HK-2 (cell line): ENCODE measurements at regions not wholly inside any gene's neighbourhood (a gene's known extent, or its start where the extent isn't known, plus 50 kb on each side); places are given as distances from the start of the nearest gene placed in this dataset.

Experiments
- DNase-seq: peaks from one replicate; pipeline ENCODE4 v3.0.0-alpha.2; 2018; ENCODE audit not compliant: unreplicated experiment

GRCh38 chr16:65219786-65220185 lies 97.9 kb upstream of the CDH11 start:
- no peak for DNase-seq

DNA sequence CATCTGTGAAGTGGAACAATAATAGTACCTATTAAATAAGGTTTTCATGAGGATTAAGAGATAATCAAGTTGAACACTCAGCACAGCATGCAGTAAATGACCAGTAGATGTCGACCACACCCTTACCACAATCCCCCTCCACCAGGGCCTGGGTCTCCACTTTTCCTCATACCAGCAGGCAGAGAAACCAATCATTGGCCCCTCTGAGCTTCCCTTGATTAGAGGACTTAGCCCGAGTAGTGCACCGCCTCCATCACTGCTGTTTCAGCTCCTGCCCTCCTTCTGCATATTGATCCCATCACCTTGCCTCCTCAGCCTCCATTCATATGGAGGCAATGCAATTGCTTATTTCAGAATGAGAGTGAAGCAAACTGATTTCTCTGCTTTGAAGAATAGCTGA lies 96.5 kb upstream of the CDH11 start:
- no peak for DNase-seq

- DNase-seq, result no peak
These were observed 92.2 kb upstream of the CDH11 start for GRCh38 chr16:65213866-65214595.

DNA sequence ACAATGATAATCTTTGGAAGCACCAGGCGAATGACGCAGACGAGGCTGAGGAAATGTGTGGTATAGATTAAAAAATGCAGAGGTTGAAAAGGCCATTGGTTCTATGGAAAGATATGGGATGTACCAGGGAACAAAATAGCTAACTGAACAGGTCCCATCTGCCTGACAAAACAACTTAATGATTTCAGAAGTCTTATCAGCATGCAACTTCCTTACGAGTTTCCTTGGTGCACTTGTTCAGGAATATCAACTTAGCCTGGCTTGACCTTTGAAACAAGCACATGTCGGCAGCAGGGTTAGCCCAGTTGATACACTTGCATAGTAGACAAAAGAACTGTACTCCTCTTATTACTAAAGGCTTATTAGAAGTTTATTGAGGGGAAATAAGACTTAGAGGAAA lies 90.9 kb upstream of the CDH11 start:
- DNase-seq, result no peak

DNA sequence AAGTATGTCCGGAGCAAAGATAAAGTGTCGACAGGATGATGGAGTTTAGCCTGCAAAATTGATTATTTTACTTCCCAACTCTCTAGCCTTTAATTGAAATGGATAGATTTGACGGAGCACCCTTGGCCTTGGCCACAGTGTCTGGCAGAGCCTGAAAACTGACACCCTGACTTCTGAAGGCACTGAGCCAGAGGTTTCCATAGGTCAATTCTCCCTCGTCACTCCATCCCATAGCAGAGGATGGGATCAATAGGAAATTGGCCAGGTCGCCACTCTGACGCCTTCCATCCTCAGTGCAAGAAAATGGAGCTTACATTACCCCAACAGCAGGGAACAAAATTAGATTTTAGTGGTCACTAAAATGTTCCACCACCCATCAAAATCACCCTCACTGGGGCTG lies 90.4 kb upstream of the CDH11 start:
- DNase-seq, result no peak

DNA sequence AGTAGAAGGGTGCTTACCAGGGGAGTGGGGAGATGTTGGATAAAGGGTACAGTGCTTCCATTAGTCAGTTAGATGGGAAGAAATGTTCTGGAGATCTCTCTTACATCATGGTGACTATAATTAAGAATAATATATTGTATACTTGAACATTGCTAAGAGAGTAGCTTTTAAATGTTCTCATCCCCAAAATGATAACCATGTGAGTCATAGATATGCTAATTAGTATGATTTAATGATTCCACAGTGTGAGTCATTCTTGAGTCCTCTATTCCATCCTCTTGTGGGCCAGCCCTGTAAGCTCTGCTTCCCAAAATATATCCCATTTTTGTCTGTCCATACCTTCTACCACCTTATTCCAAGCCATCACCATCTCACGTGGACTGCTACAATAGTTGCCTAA lies 80.6 kb upstream of the CDH11 start:
- DNase-seq, result no peak

DNA sequence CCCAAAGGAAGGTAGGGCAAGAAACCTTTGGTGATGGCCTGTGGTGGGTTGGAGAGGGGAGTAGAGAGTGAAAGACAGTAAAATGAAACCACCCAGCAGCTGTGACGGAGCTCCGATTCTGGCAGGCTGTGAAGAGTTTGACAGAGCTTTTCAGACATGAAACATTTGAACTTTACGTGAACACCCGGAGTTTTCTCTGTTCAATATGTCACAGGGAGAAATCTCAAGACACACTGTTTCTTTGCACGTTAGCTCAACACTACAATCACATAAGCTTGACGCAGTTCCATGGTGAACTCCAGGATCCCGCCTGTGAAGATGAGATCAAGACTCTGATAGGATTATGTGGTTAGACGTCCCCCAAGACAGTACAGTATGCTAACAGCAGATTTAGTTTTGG lies 79.6 kb upstream of the CDH11 start:
- DNase-seq, result no peak

DNA sequence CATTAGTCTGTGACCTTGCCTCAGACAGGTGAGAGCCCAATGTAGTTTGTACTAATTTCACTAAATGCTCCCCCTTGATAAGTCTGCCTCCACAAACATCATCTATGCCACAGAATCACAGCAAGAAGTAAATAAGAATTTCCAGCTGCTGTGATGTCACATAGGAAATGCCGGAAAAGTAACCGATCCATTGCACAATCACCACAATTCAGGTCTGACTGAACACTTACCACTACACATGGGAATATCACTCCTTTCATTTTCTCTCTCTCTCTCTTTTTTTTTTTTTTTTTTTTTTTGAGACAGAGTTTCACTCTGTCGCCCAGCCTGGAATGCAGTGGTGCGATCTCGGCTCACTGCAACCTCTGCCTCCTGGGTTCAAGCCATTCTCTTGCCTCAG lies 79.0 kb upstream of the CDH11 start:
- DNase-seq, result no peak

DNA sequence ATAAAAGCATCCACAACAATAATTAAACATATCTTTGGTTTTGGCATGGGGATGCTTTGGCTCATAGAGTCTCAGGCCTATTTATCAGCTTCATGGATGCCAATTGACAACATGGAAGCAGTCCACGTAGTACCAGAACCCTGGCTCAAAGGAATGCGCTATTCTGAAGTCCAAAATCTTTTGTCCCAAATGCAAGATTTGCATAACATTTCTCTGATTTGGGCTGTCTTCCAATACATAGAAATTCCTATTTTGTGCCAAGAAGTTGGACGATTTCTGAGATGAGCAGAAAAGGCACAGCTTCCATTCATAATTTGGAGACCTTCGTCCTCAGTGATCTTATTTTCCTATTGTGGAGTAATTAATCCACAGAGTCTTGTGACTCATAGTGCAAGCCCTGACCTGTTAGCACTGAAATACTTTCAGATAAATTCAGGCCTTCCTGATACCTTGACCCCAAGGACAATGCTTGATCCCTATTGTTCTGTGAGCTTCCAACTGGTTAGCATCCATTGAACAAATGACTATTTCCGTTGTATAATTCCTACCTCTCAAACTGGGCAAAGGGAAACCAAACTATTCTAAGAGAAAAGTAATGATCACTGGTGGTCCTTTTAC lies 78.4 kb upstream of the CDH11 start:
- DNase-seq, result no peak

- no peak for DNase-seq
These were observed 74.7 kb upstream of the CDH11 start for GRCh38 chr16:65196420-65197075.

DNA sequence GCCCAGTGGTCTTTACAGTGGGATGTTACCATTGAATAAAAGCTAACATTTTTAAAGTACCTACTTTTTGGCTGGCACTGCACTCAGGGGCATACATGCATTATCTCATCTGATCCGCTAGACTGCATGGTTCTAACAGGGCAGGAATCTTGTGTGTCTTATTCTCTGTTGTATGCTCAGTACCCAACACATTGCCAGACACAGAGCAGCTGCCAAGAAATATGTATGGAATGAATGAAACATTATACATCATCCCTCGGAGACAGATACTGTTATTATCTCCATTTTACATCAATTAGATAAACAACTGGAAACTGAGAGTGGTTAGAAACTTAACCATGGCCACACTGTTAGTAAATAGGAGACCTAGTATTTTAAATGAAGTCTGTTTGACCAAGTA lies 74.1 kb upstream of the CDH11 start:
- DNase-seq, result no peak

GRCh38 chr16:65185241-65185778 lies 63.4 kb upstream of the CDH11 start:
- no peak for DNase-seq

DNA sequence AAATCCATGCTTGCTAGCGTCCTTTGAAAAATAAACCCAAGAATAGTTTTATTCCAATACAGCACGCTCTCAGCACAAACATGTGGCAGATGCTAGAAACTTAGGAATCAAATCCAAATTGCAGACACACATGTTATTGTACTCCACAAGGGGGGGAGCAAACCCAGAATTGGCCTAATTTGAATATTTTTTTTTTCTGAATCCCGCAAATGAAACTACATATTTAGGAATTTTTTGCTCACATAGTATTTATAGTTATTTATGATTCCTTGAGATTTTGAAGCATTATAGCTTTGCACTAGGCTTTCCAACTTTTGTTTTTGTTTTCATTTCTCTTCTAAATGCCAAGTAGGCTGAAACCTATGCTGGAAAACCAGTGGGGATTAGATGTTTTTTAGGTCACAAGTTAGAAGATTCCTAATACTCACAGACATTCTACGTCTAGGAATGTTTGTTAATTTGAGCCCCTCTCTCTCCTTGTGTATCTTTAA lies 59.3 kb upstream of the CDH11 start:
- no peak for DNase-seq

DNA sequence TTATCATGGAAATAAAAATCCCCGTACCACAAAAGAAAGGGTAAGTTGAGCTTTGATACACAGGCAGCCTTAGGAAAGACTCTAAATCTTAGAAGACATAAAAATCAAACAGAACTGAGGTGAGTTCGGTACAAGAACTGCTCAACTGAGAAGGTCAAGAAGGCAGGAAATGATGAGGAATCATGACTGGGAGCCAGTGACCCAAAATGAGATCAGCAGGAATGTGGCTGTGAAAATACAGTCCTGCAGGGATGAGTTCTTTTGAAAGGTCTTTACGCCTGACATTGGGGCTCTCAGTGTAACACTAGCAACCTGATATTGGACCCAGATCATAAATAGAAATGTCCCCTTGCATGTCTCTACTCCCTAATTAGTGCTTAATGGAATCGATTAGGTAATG lies 56.3 kb upstream of the CDH11 start:
- no peak for DNase-seq

DNA sequence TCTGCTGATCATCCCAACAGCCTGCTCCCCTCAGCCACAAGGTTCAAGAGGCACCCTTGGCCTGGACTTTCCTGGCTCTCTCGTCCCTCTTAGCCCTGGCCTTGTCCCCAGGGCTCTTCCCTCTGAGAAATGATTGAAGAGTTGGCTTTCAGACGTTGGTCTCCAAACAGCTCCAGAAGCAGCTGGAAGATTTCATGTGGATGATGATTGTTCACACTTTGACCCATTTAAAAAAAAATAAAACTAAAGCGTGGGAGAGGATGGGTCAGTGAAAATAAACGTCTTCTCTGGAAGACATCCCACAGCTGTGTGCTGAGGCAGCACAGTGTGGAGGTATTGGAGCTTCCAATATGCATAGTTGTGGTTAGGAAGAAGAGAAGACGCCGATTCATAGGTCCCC lies 54.7 kb upstream of the CDH11 start:
- DNase-seq, result no peak

DNA sequence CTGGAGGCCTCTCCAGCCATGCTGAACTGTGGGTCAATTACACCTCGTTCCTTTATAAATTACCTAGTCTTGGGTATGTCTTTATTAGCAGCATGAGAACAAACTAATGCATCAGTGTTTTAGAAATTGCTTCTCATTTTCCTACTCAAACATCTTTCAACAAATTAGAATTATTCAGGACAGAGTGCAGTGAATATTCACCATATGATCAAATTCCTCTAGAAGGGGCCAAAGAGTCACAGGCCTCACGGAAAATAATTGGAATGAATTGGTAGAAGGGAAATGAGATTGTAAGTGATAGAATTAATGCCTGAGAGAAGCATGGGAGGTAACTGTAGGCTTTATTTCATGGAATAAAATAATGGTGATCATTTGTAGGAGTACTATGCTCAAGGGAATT lies 50.5 kb upstream of the CDH11 start:
- no peak for DNase-seq
